SU-DHL-6 (cell line): ENCODE measurements at regions not wholly inside any gene's neighbourhood (a gene's known extent, or its start where the extent isn't known, plus 50 kb on each side); places are given as distances from the start of the nearest gene placed in this dataset.
"Not testable (repeated sequence)": the region's sequence is repeated elsewhere in the genome, so short reads cannot be mapped to it uniquely, and the experiment has no call there.

Experiments used
- H2AFZ ChIP-seq: fragments of 200-600 bp; sonication (generic); 2 replicates; pipeline ENCODE4 v1.6.1; 2014; ENCODE audit warnings: low read depth, mild to moderate bottlenecking, moderate library complexity, mixed read lengths, antibody characterized with exemption, low read length; ENCODE audit not compliant: severe bottlenecking
- H3F3A ChIP-seq: fragments of 200-600 bp; shearing (Covaris generic); 2 replicates; pipeline ENCODE4 v1.6.0; 2016; ENCODE audit warnings: antibody characterized with exemption, mild to moderate bottlenecking; ENCODE audit not compliant: insufficient read depth
- H3K27ac ChIP-seq: fragments of 200-600 bp; sonication (generic); 2 replicates; pipeline ENCODE4 v1.5.1; 2016; ENCODE audit warnings: low read depth, mild to moderate bottlenecking, low read length, moderate library complexity, mixed read lengths
- H3K27me3 ChIP-seq: fragments of 200-600 bp; sonication (generic), shearing (Covaris generic); 2 replicates; pipeline ENCODE4 v1.6.0; 2014; ENCODE audit warnings: mild to moderate bottlenecking, low read length
- H3K36me3 ChIP-seq: fragments of 200-600 bp; sonication (generic); 2 replicates; pipeline ENCODE4 v1.6.1; 2014; ENCODE audit warnings: mild to moderate bottlenecking, low read length, mixed read lengths
- H3K4me2 ChIP-seq: fragments of 300-600, 200-600 bp; shearing (Covaris generic), sonication (generic); 2 replicates; pipeline ENCODE4 v1.6.0; 2014; ENCODE audit warnings: low read length, low read depth, mild to moderate bottlenecking; ENCODE audit not compliant: poor library complexity, severe bottlenecking
- H3K4me3 ChIP-seq: fragments of 200-600 bp; sonication (generic); 2 replicates; pipeline ENCODE4 v1.5.1; 2014; ENCODE audit warnings: antibody characterized with exemption, low read length, mild to moderate bottlenecking, mixed read lengths; ENCODE audit not compliant: insufficient read depth, poor library complexity, severe bottlenecking
- H3K79me2 ChIP-seq: fragments of 200-600 bp; sonication (generic); 2 replicates; pipeline ENCODE4 v1.6.1; 2014; ENCODE audit warnings: mild to moderate bottlenecking, low read length, moderate library complexity; ENCODE audit not compliant: insufficient read depth
- H3K9ac ChIP-seq: fragments of 200-600 bp; sonication (generic); 2 replicates; pipeline ENCODE4 v1.7.0; 2014; ENCODE audit warnings: mild to moderate bottlenecking, low read length
- H3K9me2 ChIP-seq: fragments of 200-600 bp; sonication (generic); replicated peaks from 2 replicates; pipeline ENCODE4 v1.6.1; 2014; ENCODE audit warnings: low read length; ENCODE audit not compliant: insufficient read depth
- H3K9me3 ChIP-seq: fragments of 200-600 bp; sonication (generic); 2 replicates; pipeline ENCODE4 v1.6.1; 2014; ENCODE audit warnings: low read length, mixed read lengths; ENCODE audit not compliant: insufficient read depth
- H4K20me1 ChIP-seq: fragments of 200-600 bp; sonication (generic); 2 replicates; pipeline ENCODE4 v1.6.1; 2014; ENCODE audit warnings: low read depth, mild to moderate bottlenecking, antibody characterized with exemption, low read length, moderate library complexity, mixed read lengths
- EZH2phosphoT487 ChIP-seq: fragments of 200-600 bp; sonication (generic), shearing (Covaris generic); conservative IDR thresholded peaks from 2 replicates; pipeline ENCODE4 v1.6.1; 2018; ENCODE audit warnings: mild to moderate bottlenecking, antibody characterized with exemption, low read length, moderate library complexity, mixed read lengths
- TF ChIP-seq, protein P1 (sequence below): fragments of 200-600 bp; sonication (generic); IDR thresholded peaks from one replicate; pipeline ENCODE4 v1.5.1; 2017; ENCODE audit warnings: antibody characterized with exemption, mild to moderate bottlenecking, low read length, moderate library complexity; ENCODE audit not compliant: insufficient read depth, poor library complexity, severe bottlenecking

DNA sequence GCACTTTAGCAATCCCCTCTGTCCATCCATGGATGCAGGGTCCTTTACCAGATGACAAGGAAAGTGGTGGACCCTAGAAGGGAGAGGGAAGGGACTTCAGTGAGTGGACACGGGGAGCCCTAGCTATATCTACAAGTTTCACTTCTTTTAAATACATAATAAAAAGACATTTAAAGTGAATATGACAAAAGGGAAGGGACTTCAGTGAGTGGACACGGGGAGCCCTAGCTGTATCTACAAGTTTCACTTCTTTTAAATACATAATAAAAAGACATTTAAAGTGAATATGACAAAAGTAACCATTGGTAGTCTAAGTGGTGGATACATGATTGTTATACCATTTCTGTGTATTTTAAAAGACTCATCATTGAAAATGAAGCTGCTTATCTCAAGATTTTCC is 81.9 kb upstream of the HES1 start:
- Histone ChIP-seq H2AFZ (no peak overlapping the region), H3K27me3 (no peaks in the 10 kb centered on the region), H3K4me2 (no peak overlapping the region), H3K4me3 (no peak overlapping the region), H3F3A (0 out of 2 replicates have a peak, but pooled peaks cover 4% of the 10 kb centered on the region), H4K20me1 (no peaks in the 10 kb centered on the region), H3K79me2 (no peaks in the 10 kb centered on the region), H3K9me2 (no peaks in the 10 kb centered on the region), H3K9me3 (peaks cover 7% of the 10 kb centered on the region; the same call in 1 of the 2 replicates), H3K27ac (no peak overlapping the region), H3K36me3 (no peaks in the 10 kb centered on the region), H3K9ac (no peak overlapping the region)
- TF ChIP-seq EZH2phosphoT487: no peak
- TF ChIP-seq, protein P1, sequence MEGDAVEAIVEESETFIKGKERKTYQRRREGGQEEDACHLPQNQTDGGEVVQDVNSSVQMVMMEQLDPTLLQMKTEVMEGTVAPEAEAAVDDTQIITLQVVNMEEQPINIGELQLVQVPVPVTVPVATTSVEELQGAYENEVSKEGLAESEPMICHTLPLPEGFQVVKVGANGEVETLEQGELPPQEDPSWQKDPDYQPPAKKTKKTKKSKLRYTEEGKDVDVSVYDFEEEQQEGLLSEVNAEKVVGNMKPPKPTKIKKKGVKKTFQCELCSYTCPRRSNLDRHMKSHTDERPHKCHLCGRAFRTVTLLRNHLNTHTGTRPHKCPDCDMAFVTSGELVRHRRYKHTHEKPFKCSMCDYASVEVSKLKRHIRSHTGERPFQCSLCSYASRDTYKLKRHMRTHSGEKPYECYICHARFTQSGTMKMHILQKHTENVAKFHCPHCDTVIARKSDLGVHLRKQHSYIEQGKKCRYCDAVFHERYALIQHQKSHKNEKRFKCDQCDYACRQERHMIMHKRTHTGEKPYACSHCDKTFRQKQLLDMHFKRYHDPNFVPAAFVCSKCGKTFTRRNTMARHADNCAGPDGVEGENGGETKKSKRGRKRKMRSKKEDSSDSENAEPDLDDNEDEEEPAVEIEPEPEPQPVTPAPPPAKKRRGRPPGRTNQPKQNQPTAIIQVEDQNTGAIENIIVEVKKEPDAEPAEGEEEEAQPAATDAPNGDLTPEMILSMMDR: no peak

DNA sequence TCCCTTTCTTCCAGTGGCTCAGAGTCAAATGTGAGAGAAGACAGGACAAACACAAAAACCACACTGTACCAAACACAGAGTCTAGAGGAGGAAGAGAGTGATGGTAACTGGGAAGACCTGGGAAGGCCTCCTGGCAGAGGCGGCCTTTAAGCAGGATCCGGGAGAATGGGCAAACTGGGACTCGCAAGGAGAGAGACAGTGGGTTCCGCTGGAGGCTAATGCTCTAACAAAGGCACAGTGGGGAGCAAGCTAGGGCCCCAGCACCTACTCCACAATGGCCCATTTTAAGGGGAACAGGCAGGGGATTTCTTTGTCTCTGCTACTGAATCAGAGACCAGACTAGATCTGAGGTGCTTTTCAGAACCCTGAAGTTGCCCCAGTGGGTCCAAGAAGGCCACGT is 81.4 kb upstream of the HES1 start:
- no peak overlapping the region for H3K4me2 ChIP-seq
- no peaks in the 10 kb centered on the region for H3K9me2 ChIP-seq
- H4K20me1 ChIP-seq: no peaks in the 10 kb centered on the region
- H3F3A ChIP-seq: 0 out of 2 replicates have a peak, but pooled peaks cover 7% of the 10 kb centered on the region
- no peak overlapping the region for H3K9ac ChIP-seq
- H3K4me3 ChIP-seq: no peak overlapping the region
- no peaks in the 10 kb centered on the region for H3K27me3 ChIP-seq
- no peaks in the 10 kb centered on the region for H3K79me2 ChIP-seq
- no peaks in the 10 kb centered on the region for H3K36me3 ChIP-seq
- TF ChIP-seq EZH2phosphoT487: no peak
- TF ChIP-seq, protein P1: no peak
- no peak overlapping the region for H2AFZ ChIP-seq
- H3K9me3 ChIP-seq: peaks cover 7% of the 10 kb centered on the region; the same call in 1 of the 2 replicates
- H3K27ac ChIP-seq: no peak overlapping the region

DNA sequence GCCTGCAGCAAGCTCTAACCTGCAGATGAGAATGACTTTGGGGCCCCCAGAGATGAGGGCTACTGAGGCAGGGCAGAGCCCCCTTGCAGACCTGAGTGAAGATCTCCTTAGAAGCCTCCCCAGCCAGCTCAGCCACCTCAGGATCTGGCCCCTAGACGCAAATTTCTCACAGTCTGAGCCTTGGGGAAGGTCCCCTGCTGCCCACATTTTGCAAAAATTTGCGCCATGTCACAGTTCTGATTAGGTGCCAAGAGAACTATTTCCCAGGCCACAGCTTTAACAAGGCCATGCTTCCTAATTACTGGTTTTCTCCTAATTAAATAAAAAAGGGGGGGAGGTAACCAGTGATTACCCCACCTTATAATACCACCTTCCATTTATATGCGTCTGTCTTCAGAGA is 81.0 kb upstream of the HES1 start:
- no peak overlapping the region for H2AFZ ChIP-seq
- no peaks in the 10 kb centered on the region for H3K9me2 ChIP-seq
- no peak overlapping the region for H3K9ac ChIP-seq
- TF ChIP-seq EZH2phosphoT487: no peak
- TF ChIP-seq, protein P1: no peak
- H3K27ac ChIP-seq: no peak overlapping the region
- H3K9me3 ChIP-seq: peaks cover 7% of the 10 kb centered on the region; the same call in 1 of the 2 replicates
- 0 out of 2 replicates have a peak, but pooled peaks cover 7% of the 10 kb centered on the region for H3F3A ChIP-seq
- no peaks in the 10 kb centered on the region for H4K20me1 ChIP-seq
- no peaks in the 10 kb centered on the region for H3K36me3 ChIP-seq
- H3K4me3 ChIP-seq: no peak overlapping the region
- no peaks in the 10 kb centered on the region for H3K27me3 ChIP-seq
- H3K79me2 ChIP-seq: no peaks in the 10 kb centered on the region
- H3K4me2 ChIP-seq: no peak overlapping the region

DNA sequence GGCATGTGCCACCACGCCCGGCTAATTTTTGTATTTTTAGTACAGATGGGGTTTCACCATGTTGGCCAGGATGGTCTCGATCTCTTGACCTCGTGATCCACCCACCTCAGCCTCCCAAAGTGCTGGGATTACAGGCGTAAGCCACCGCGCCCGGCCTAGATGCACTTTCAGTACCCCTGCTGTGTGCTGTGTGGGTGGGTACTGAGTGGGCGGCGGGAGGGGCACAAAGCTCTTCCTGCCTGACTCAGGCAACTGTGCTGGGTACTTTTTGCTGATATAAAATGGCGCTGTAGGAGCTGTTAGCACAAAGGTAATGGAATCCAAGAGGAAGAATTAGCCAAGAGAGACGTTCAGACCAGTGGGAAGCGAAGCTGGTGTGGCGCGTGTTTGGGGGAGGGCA is 79.6 kb upstream of the HES1 start:
- not testable (repeated sequence) for H3K9me2 ChIP-seq, H2AFZ ChIP-seq, H3K79me2 ChIP-seq, H3K27me3 ChIP-seq, H3K9ac ChIP-seq, H4K20me1 ChIP-seq, H3K4me2 ChIP-seq, H3K9me3 ChIP-seq, H3K27ac ChIP-seq, H3K36me3 ChIP-seq, H3K4me3 ChIP-seq, H3F3A ChIP-seq
